ENCODE measurements at regions not wholly inside any gene's neighbourhood (a gene's known extent, or its start where the extent isn't known, plus 50 kb on each side); places are given as distances from the start of the nearest gene placed in this dataset.

GRCh38 chr14:83101846-83102245 lies 1568.2 kb upstream of the SEL1L start:
- no peak overlapping the region for H3K27ac ChIP-seq (ENCODE audit: low read depth in 1 of 2, low read length in 2 of 2)
- intact Hi-C loops (cut with DNase I), result no loop called here
- WGBS, 2 donors, result 5 to 12% methylated on average over 1 of the region's 1 CpG
- H3K36me3 ChIP-seq (ENCODE audit: control insufficient read depth in 1 of 2, insufficient read depth in 2 of 2, low read length in 1 of 2), result no peaks in the 10 kb centered on the region
- ATAC-seq (ENCODE audit: low FRiP score) (no peak), DNase-seq (no peak)
- H3K27me3 ChIP-seq (ENCODE audit: control insufficient read depth in 1 of 2, insufficient read depth in 2 of 2, low read length in 1 of 2), result no peaks in the 10 kb centered on the region
- H3K4me3 ChIP-seq (ENCODE audit: low read length in 2 of 2), result no peak overlapping the region
- no peaks in the 10 kb centered on the region for H3K4me1 ChIP-seq (ENCODE audit: control insufficient read depth in 1 of 2, insufficient read depth in 2 of 2, low read length in 2 of 2)
- no peaks in the 10 kb centered on the region for H3K9me3 ChIP-seq (ENCODE audit: control insufficient read depth, low read length)

- Histone ChIP-seq H3K9me3 (ENCODE audit: control insufficient read depth, low read length) (no peaks in the 10 kb centered on the region), H3K27ac (ENCODE audit: low read depth in 1 of 2, low read length in 2 of 2) (no peak overlapping the region), H3K36me3 (ENCODE audit: control insufficient read depth in 1 of 2, insufficient read depth in 2 of 2, low read length in 1 of 2) (no peaks in the 10 kb centered on the region), H3K4me3 (ENCODE audit: low read length in 2 of 2) (no peak overlapping the region), H3K4me1 (ENCODE audit: control insufficient read depth in 1 of 2, insufficient read depth in 2 of 2, low read length in 2 of 2) (no peaks in the 10 kb centered on the region), H3K27me3 (ENCODE audit: control insufficient read depth in 1 of 2, insufficient read depth in 2 of 2, low read length in 1 of 2) (no peaks in the 10 kb centered on the region)
- WGBS, 2 donors, result 97 to 98% methylated on average over 6 of the region's 6 CpGs
- intact Hi-C loops (cut with DNase I), result no loop called here
- DNase-seq (no peak), ATAC-seq (ENCODE audit: low FRiP score) (no peak)
Observed at GRCh38 chr14:83118029-83118428, 1584.4 kb upstream of the SEL1L start.

- Histone ChIP-seq H3K27me3 (ENCODE audit: control insufficient read depth in 1 of 2, insufficient read depth in 2 of 2, low read length in 1 of 2) (no peaks in the 10 kb centered on the region), H3K9me3 (ENCODE audit: control insufficient read depth, low read length) (no peaks in the 10 kb centered on the region), H3K4me1 (ENCODE audit: control insufficient read depth in 1 of 2, insufficient read depth in 2 of 2, low read length in 2 of 2) (no peaks in the 10 kb centered on the region), H3K36me3 (ENCODE audit: control insufficient read depth in 1 of 2, insufficient read depth in 2 of 2, low read length in 1 of 2) (no peaks in the 10 kb centered on the region), H3K27ac (ENCODE audit: low read depth in 1 of 2, low read length in 2 of 2) (no peak overlapping the region), H3K4me3 (ENCODE audit: low read length in 2 of 2) (no peak overlapping the region)
- no peak for ATAC-seq (ENCODE audit: low FRiP score)
- no peak for DNase-seq
- intact Hi-C loops (cut with DNase I), result no loop called here
- WGBS, 2 donors, result 96 to 98% methylated on average over 2 of the region's 2 CpGs
Observed at GRCh38 chr14:83120187-83120586, 1586.5 kb upstream of the SEL1L start.

GRCh38 chr14:83126076-83126475 lies 1592.4 kb upstream of the SEL1L start:
- Histone ChIP-seq H3K9me3 (ENCODE audit: control insufficient read depth, low read length) (no peaks in the 10 kb centered on the region), H3K27ac (ENCODE audit: low read depth in 1 of 2, low read length in 2 of 2) (no peak overlapping the region), H3K27me3 (ENCODE audit: control insufficient read depth in 1 of 2, insufficient read depth in 2 of 2, low read length in 1 of 2) (peaks cover 0 to 2% of the 10 kb centered on the region in 2 donors), H3K4me1 (ENCODE audit: control insufficient read depth in 1 of 2, insufficient read depth in 2 of 2, low read length in 2 of 2) (no peaks in the 10 kb centered on the region), H3K36me3 (ENCODE audit: control insufficient read depth in 1 of 2, insufficient read depth in 2 of 2, low read length in 1 of 2) (no peaks in the 10 kb centered on the region), H3K4me3 (ENCODE audit: low read length in 2 of 2) (no peak overlapping the region)
- no peak for ATAC-seq (ENCODE audit: low FRiP score)
- intact Hi-C loops (cut with DNase I), result no loop called here
- 73 to 74% methylated on average over 4 of the region's 4 CpGs for WGBS, 2 donors
- no peak for DNase-seq

- Histone ChIP-seq H3K36me3 (ENCODE audit: control insufficient read depth in 1 of 2, insufficient read depth in 2 of 2, low read length in 1 of 2) (no peaks in the 10 kb centered on the region), H3K27me3 (ENCODE audit: control insufficient read depth in 1 of 2, insufficient read depth in 2 of 2, low read length in 1 of 2) (peaks cover 0 to 2% of the 10 kb centered on the region in 2 donors), H3K27ac (ENCODE audit: low read depth in 1 of 2, low read length in 2 of 2) (no peak overlapping the region), H3K4me1 (ENCODE audit: control insufficient read depth in 1 of 2, insufficient read depth in 2 of 2, low read length in 2 of 2) (peaks cover 0 to 6% of the 10 kb centered on the region in 2 donors), H3K4me3 (ENCODE audit: low read length in 2 of 2) (no peak overlapping the region), H3K9me3 (ENCODE audit: control insufficient read depth, low read length) (no peaks in the 10 kb centered on the region)
- intact Hi-C loops (cut with DNase I), result no loop called here
- 82% methylated on average over 4 of the region's 4 CpGs for WGBS, 2 donors
- no peak for DNase-seq
- ATAC-seq (ENCODE audit: low FRiP score), result no peak
Observed at GRCh38 chr14:83128783-83129182, 1595.1 kb upstream of the SEL1L start.

- no peaks in the 10 kb centered on the region for H3K36me3 ChIP-seq (ENCODE audit: control insufficient read depth in 1 of 2, insufficient read depth in 2 of 2, low read length in 1 of 2)
- WGBS, 2 donors, result 65 to 68% methylated on average over 3 of the region's 3 CpGs
- H3K27me3 ChIP-seq (ENCODE audit: control insufficient read depth in 1 of 2, insufficient read depth in 2 of 2, low read length in 1 of 2), result peaks cover 0 to 2% of the 10 kb centered on the region in 2 donors
- no peak for ATAC-seq (ENCODE audit: low FRiP score)
- H3K4me1 ChIP-seq (ENCODE audit: control insufficient read depth in 1 of 2, insufficient read depth in 2 of 2, low read length in 2 of 2), result peaks cover 0 to 6% of the 10 kb centered on the region in 2 donors
- H3K9me3 ChIP-seq (ENCODE audit: control insufficient read depth, low read length), result no peaks in the 10 kb centered on the region
- H3K4me3 ChIP-seq (ENCODE audit: low read length in 2 of 2), result no peak overlapping the region
- no peak overlapping the region for H3K27ac ChIP-seq (ENCODE audit: low read depth in 1 of 2, low read length in 2 of 2)
- DNase-seq, result no peak
- intact Hi-C loops (cut with DNase I), result no loop called here
Observed at GRCh38 chr14:83129496-83129895, 1595.8 kb upstream of the SEL1L start.

- DNase-seq (no peak), ATAC-seq (ENCODE audit: low FRiP score) (no peak)
- no peak overlapping the region for H3K27ac ChIP-seq (ENCODE audit: low read depth in 1 of 2, low read length in 2 of 2)
- peaks cover 0 to 6% of the 10 kb centered on the region in 2 donors for H3K4me1 ChIP-seq (ENCODE audit: control insufficient read depth in 1 of 2, insufficient read depth in 2 of 2, low read length in 2 of 2)
- H3K27me3 ChIP-seq (ENCODE audit: control insufficient read depth in 1 of 2, insufficient read depth in 2 of 2, low read length in 1 of 2), result no peaks in the 10 kb centered on the region
- no peak overlapping the region for H3K4me3 ChIP-seq (ENCODE audit: low read length in 2 of 2)
- H3K36me3 ChIP-seq (ENCODE audit: control insufficient read depth in 1 of 2, insufficient read depth in 2 of 2, low read length in 1 of 2), result no peaks in the 10 kb centered on the region
- no peaks in the 10 kb centered on the region for H3K9me3 ChIP-seq (ENCODE audit: control insufficient read depth, low read length)
- intact Hi-C loops (cut with DNase I), result no loop called here
- WGBS, 2 donors, result 87 to 90% methylated on average over 9 of the region's 9 CpGs
Observed at GRCh38 chr14:83133981-83134645, 1600.5 kb upstream of the SEL1L start.

GRCh38 chr14:83140756-83141155 lies 1607.1 kb upstream of the SEL1L start:
- Histone ChIP-seq H3K4me1 (ENCODE audit: control insufficient read depth in 1 of 2, insufficient read depth in 2 of 2, low read length in 2 of 2) (no peaks in the 10 kb centered on the region), H3K4me3 (ENCODE audit: low read length in 2 of 2) (no peak overlapping the region), H3K27me3 (ENCODE audit: control insufficient read depth in 1 of 2, insufficient read depth in 2 of 2, low read length in 1 of 2) (no peaks in the 10 kb centered on the region), H3K36me3 (ENCODE audit: control insufficient read depth in 1 of 2, insufficient read depth in 2 of 2, low read length in 1 of 2) (no peaks in the 10 kb centered on the region), H3K9me3 (ENCODE audit: control insufficient read depth, low read length) (no peaks in the 10 kb centered on the region), H3K27ac (ENCODE audit: low read depth in 1 of 2, low read length in 2 of 2) (no peak overlapping the region)
- ATAC-seq (ENCODE audit: low FRiP score) (no peak), DNase-seq (no peak)
- 93 to 95% methylated on average over 4 of the region's 4 CpGs for WGBS, 2 donors
- intact Hi-C loops (cut with DNase I), result no loop called here

GRCh38 chr14:83147006-83147405 lies 1613.4 kb upstream of the SEL1L start:
- intact Hi-C loops (cut with DNase I), result no loop called here
- 52 to 56% methylated on average over 3 of the region's 3 CpGs for WGBS, 2 donors
- no peak for DNase-seq
- ATAC-seq (ENCODE audit: low FRiP score), result no peak
- Histone ChIP-seq H3K4me3 (ENCODE audit: low read length in 2 of 2) (no peak overlapping the region), H3K36me3 (ENCODE audit: control insufficient read depth in 1 of 2, insufficient read depth in 2 of 2, low read length in 1 of 2) (no peaks in the 10 kb centered on the region), H3K9me3 (ENCODE audit: control insufficient read depth, low read length) (no peaks in the 10 kb centered on the region), H3K4me1 (ENCODE audit: control insufficient read depth in 1 of 2, insufficient read depth in 2 of 2, low read length in 2 of 2) (no peaks in the 10 kb centered on the region), H3K27ac (ENCODE audit: low read depth in 1 of 2, low read length in 2 of 2) (no peak overlapping the region), H3K27me3 (ENCODE audit: control insufficient read depth in 1 of 2, insufficient read depth in 2 of 2, low read length in 1 of 2) (no peaks in the 10 kb centered on the region)

All from aorta (tissue), 5 donors.